B cell (primary cell): ENCODE measurements at regions not wholly inside any gene's neighbourhood (a gene's known extent, or its start where the extent isn't known, plus 50 kb on each side); places are given as distances from the start of the nearest gene placed in this dataset.

Experiments used
- EZH2 ChIP-seq: IDR thresholded peaks from 2 replicates; pipeline ENCODE4 v1.6.1; 2012; ENCODE audit warnings: borderline replicate concordance, low read depth, mild to moderate bottlenecking, moderate library complexity, low read length; ENCODE audit not compliant: insufficient read depth, poor library complexity, severe bottlenecking
- TF ChIP-seq, protein P1 (sequence below): fragments of 200-600 bp; IDR thresholded peaks from one replicate; pipeline ENCODE4 v1.8.0; 2022; ENCODE audit warnings: antibody characterized with exemption, mild to moderate bottlenecking

DNA sequence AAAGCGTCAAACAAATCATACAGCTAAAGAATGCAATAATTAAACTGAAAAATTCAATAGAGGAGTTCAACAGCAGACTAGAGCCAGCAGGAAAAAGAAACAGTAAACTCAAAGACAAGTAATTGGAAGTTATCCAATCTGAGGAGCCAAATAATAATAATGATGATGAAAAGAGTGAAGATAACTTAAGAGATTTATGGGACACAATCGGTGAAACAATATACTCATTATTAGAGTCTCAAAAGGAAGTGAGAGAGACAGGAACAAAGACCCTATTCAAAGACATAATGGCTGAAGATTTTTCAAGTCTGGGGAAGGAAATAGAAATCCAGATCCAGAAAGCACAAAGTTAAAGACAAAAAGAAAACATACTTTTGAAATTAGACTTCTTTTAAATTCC is 263.9 kb upstream of the NR4A3 start:
- TF ChIP-seq, protein P1, sequence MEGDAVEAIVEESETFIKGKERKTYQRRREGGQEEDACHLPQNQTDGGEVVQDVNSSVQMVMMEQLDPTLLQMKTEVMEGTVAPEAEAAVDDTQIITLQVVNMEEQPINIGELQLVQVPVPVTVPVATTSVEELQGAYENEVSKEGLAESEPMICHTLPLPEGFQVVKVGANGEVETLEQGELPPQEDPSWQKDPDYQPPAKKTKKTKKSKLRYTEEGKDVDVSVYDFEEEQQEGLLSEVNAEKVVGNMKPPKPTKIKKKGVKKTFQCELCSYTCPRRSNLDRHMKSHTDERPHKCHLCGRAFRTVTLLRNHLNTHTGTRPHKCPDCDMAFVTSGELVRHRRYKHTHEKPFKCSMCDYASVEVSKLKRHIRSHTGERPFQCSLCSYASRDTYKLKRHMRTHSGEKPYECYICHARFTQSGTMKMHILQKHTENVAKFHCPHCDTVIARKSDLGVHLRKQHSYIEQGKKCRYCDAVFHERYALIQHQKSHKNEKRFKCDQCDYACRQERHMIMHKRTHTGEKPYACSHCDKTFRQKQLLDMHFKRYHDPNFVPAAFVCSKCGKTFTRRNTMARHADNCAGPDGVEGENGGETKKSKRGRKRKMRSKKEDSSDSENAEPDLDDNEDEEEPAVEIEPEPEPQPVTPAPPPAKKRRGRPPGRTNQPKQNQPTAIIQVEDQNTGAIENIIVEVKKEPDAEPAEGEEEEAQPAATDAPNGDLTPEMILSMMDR = no peak
- TF ChIP-seq EZH2 = no peak
